ENCODE measurements at regions not wholly inside any gene's neighbourhood (a gene's known extent, or its start where the extent isn't known, plus 50 kb on each side); places are given as distances from the start of the nearest gene placed in this dataset.

DNA sequence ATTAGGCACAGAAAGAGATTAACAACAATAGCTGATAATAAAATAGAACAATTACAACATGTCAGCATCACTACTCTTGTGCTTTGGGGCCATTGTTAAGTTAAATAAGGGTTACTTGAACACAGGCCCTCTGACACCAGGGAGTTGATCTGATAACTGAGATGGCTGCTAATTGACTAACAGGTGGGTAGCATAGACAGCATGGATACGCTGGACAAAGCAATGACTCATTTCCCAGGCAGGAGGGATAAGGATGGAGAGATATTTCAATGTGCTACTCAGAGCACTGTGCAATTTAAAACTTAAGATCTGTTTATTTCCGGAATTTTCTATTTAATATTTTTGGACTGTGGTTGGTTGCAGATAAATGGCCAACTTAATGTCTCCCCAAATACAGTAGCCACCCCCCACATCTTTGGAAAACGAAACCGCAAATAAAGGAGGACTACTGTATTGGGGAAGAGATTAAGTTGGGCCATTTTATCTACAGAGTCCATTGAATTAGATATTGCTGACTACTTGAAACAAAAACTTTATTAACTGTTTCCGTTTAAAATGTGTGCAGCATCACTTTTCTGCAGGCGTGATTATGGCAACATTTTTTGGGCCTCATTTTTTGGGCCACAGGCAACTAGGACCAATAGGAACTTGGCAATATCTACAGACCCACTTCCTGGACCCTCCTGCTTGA lies 200.6 kb upstream of the KLF3 start:
- ATAC-seq (no peak), DNase-seq (ENCODE audit: low read depth, low spot score) (no peak)
- BruUV-seq (replicated peaks): no TSS peak
- intact Hi-C loops (cut with micrococcal nuclease): no loop called here
- Histone ChIP-seq H3K9ac (ENCODE audit: low read length) (no peak overlapping the region), H4K20me1 (ENCODE audit: insufficient read depth) (no peaks in the 10 kb centered on the region), H3K9me2 (ENCODE audit: insufficient read depth) (no peaks in the 10 kb centered on the region), H3K4me1 (ENCODE audit: control insufficient read depth in 1 of 2, insufficient read depth in 2 of 2, low read length in 2 of 2) (peaks cover 0 to 7% of the 10 kb centered on the region in 2 experiments; a peak in 1 of 4 replicates), H3K4me2 (ENCODE audit: low read length) (no peak overlapping the region), H3K27me3 (ENCODE audit: insufficient read depth, low read length) (no peaks in the 10 kb centered on the region), H3K9me3 (ENCODE audit: control insufficient read depth in 1 of 2, insufficient read depth in 1 of 2, low read depth in 1 of 2, low read length in 2 of 2) (0 out of 4 replicates have a peak, but pooled peaks cover 0 to 5% of the 10 kb centered on the region in 2 experiments), H3K4me3 (replicated peaks in 1 of 2; ENCODE audit: low read depth in 1 of 2, low read length in 2 of 2) (no peak overlapping the region), H3K27ac (ENCODE audit: low read depth, low read length) (no peak overlapping the region), H2AFZ (ENCODE audit: low read depth, low read length, poor library complexity, severe bottlenecking) (no peak overlapping the region), H3K79me2 (ENCODE audit: insufficient read depth, low read length) (no peaks in the 10 kb centered on the region), H3K36me3 (ENCODE audit: control insufficient read depth in 1 of 2, insufficient read depth in 2 of 2, low read length in 2 of 2) (no peaks in the 10 kb centered on the region)
- TF ChIP-seq RAD21 (IDR thresholded peaks at IDR 0.05; ENCODE audit: low read depth): no peak
- TF ChIP-seq MAX (IDR thresholded peaks at IDR 0.05): no peak
- TF ChIP-seq FOSL1 (IDR thresholded peaks at IDR 0.05; ENCODE audit: low read depth): no peak
- no peak for TF ChIP-seq CBX3 (IDR thresholded peaks at IDR 0.05; ENCODE audit: low read depth)
- no peak for TF ChIP-seq POLR2A (IDR thresholded peaks at IDR 0.05; ENCODE audit: borderline replicate concordance, extremely low read depth, insufficient read depth, insufficient read length)
- TF ChIP-seq EZH2phosphoT487 (IDR thresholded peaks at IDR 0.05; ENCODE audit: borderline replicate concordance): no peak
- TF ChIP-seq SRF (IDR thresholded peaks at IDR 0.05; ENCODE audit: low read depth): no peak
- RAD21 ChIA-PET (ENCODE audit: low non-redundant PET in 1 of 2, low total read pairs in 2 of 2, uncharacterized antibody in 2 of 2, unreplicated experiment in 2 of 2): no interaction called here
- POLR2A ChIA-PET: no interaction called here
- CTCF ChIA-PET: no interaction called here

DNA sequence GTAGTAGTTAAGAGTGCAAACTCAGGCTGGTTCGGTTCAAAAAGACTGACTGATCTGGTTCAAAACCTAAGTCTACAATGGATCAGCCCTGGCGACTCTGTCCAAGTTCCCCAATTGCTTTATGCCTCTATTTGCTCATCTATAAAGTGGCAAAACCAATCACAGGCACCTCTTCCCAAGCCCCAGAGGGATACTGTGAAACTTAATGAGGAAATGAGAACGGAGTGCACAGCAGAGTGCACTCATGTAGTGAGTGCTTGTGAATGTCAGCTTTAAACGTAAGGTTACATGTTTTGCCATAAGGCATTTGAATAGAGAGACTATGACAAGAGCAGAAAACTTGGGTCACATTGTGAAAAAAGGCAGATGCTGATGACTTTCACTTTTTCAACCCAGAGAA lies 199.7 kb upstream of the KLF3 start:
- BruUV-seq (replicated peaks): no TSS peak
- ATAC-seq (no peak), DNase-seq (ENCODE audit: low read depth, low spot score) (no peak)
- no peak overlapping the region for H3K9ac ChIP-seq (ENCODE audit: low read length)
- no peaks in the 10 kb centered on the region for H3K9me2 ChIP-seq (ENCODE audit: insufficient read depth)
- ChIA-PET RAD21 (ENCODE audit: low non-redundant PET in 1 of 2, low total read pairs in 2 of 2, uncharacterized antibody in 2 of 2, unreplicated experiment in 2 of 2) (no interaction called here), POLR2A (no interaction called here), CTCF (no interaction called here)
- H2AFZ ChIP-seq (ENCODE audit: low read depth, low read length, poor library complexity, severe bottlenecking): no peak overlapping the region
- peaks cover 0 to 7% of the 10 kb centered on the region in 2 experiments; a peak in 1 of 4 replicates for H3K4me1 ChIP-seq (ENCODE audit: control insufficient read depth in 1 of 2, insufficient read depth in 2 of 2, low read length in 2 of 2)
- H3K36me3 ChIP-seq (ENCODE audit: control insufficient read depth in 1 of 2, insufficient read depth in 2 of 2, low read length in 2 of 2): no peaks in the 10 kb centered on the region
- H3K9me3 ChIP-seq (ENCODE audit: control insufficient read depth in 1 of 2, insufficient read depth in 1 of 2, low read depth in 1 of 2, low read length in 2 of 2): 0 out of 4 replicates have a peak, but pooled peaks cover 0 to 5% of the 10 kb centered on the region in 2 experiments
- no peak overlapping the region for H3K4me3 ChIP-seq (replicated peaks in 1 of 2; ENCODE audit: low read depth in 1 of 2, low read length in 2 of 2)
- no peaks in the 10 kb centered on the region for H4K20me1 ChIP-seq (ENCODE audit: insufficient read depth)
- no peaks in the 10 kb centered on the region for H3K79me2 ChIP-seq (ENCODE audit: insufficient read depth, low read length)
- no peak for TF ChIP-seq YY1 (IDR thresholded peaks at IDR 0.05; ENCODE audit: extremely low read depth, insufficient replicate concordance, low read depth, low read length)
- no peak for TF ChIP-seq MAX (IDR thresholded peaks at IDR 0.05)
- TF ChIP-seq ZNF274 (IDR thresholded peaks at IDR 0.05; ENCODE audit: low read depth, low read length): no peak
- no peak for TF ChIP-seq TCF7L2 (IDR thresholded peaks at IDR 0.05; ENCODE audit: borderline replicate concordance, extremely low read depth, insufficient read depth, insufficient read length)
- no peak overlapping the region for H3K27ac ChIP-seq (ENCODE audit: low read depth, low read length)
- no peak overlapping the region for H3K4me2 ChIP-seq (ENCODE audit: low read length)
- intact Hi-C loops (cut with micrococcal nuclease): no loop called here
- no peaks in the 10 kb centered on the region for H3K27me3 ChIP-seq (ENCODE audit: insufficient read depth, low read length)
